Jurkat, Clone E6-1 (cell line): ENCODE measurements at regions not wholly inside any gene's neighbourhood (a gene's known extent, or its start where the extent isn't known, plus 50 kb on each side); places are given as distances from the start of the nearest gene placed in this dataset.
A peak's percentile ranks its signal among the peaks of the same experiment; 100 is the strongest.

Experiments used
- DNase-seq: peaks from one replicate; pipeline ENCODE4 v3.0.0-alpha.2; 2011; ENCODE audit warnings: low read depth, low spot score
- H3K4me3 ChIP-seq: 2 replicates; pipeline ENCODE4 v1.5.1; 2011; ENCODE audit warnings: mild to moderate bottlenecking, low read length, control low read depth, moderate library complexity

DNA sequence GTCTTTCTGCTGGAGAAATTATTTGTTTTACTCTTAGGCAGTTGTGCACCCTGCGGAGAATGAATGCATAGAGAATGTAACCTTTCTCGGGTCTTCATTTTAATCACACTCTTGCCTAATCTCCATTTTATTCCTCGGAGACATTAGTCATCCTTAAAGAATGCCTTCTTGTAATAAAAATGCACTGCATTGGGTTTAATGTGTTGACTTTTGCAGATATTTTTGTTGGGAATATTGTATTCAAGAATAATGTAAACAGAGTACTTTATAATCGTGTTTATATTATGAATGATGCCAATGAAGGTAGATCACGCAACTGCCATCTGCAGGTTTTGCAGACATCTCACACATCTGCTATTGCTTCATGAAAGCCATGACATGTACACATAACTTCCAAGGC, 1093.9 kb upstream of the CDH6 start:
- no peak for DNase-seq
- no peak overlapping the region for H3K4me3 ChIP-seq

DNA sequence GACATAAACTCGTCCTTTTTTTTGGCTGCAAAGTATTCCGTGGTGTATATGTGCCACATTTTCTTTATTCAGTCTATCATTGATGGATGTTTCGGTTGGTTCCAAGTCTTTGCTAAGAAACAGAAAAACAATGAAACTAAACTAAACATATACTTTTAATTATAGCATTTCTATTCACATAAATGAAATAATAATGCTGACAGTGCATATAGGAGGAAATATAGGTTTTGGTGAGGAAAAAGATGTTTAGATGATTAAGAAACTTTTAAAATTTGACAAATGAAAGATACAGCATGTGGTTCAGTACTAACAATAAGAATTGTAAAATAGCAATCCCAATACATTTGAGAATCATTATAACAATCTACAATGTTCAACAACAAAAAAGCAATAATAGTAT, 1094.5 kb upstream of the CDH6 start:
- DNase-seq, result no peak

DNA sequence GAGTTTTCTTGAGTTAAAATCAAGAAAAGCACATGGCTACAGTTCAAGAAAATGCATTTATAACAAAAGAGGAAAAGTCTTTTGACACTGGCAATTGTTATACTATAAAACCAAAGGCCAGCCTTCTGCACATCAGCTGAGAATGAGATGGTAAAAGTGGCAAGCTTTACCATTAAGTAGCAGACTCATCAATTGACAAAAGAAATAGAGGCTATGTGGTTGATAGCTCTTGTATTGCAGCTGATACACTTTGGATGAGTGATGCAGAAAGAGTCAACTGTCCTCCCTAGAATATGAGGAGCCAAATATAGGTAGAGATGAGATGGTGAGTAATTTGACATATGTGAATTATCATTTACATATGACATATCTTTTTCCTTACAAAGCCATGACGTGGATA, 1100.9 kb upstream of the CDH6 start:
- no peak for DNase-seq
- H3K4me3 ChIP-seq, result no peak overlapping the region

More for the DNA sequence above, 1094.5 kb upstream of the CDH6 start:
- H3K4me3 ChIP-seq, result no peak overlapping the region

DNA sequence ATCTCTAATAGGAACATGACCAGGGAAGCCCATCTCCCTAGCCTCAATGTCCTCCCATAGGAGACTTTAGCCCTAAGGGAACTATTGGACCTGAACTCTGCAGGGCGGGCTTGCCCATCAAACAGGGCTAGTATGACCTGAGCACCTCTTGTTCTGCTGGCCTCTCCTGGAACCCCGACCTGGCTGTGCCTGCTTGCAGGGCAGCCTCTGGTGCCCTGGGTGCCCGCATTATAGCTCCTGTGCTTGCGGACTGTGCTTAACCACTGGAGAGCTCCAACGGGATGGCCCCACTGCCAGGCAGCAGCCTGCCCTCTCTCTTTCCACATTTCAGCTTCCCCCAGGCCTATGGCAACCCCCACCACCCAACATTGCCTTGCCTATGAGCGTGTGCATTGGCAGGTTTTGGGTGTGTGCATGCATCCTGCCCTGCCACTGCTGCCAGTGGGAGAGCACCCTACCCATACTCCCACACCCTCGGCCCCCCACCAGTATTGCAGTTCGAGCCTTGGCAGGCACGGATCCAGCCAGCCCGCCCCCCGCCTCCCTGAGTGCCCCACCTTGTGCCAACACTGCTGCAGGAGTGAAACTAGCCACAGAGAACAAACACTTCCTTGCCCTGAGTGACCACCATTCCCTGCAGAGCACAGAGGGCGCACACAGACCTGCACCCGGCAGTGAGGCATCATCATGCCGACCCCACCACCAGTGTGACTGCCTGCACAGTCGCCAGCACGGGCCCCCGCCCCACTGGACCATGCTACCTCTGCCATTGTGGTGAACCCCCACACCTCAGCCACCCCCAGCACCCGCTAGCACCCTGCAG, 1123.8 kb upstream of the CDH6 start:
- H3K4me3 ChIP-seq, result no peak overlapping the region
- no peak for DNase-seq

DNA sequence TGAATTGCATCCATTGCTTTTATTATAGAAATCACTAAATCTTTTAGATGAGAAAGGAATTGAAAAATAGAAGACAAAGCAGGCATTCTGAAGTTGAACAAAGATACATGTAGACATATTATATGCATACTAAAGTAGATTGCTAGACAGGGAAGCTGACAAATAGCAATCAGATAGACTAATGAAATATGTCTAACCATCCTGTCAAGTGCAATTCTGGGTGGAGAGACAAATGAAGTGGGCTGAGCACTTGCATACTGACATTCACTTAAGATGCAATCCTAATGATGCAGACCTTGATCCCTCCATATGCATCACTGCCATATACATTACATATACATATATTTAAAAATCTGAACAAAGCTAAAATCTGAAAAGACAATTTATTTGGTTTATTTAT, 1130.0 kb upstream of the CDH6 start:
- no peak for DNase-seq

DNA sequence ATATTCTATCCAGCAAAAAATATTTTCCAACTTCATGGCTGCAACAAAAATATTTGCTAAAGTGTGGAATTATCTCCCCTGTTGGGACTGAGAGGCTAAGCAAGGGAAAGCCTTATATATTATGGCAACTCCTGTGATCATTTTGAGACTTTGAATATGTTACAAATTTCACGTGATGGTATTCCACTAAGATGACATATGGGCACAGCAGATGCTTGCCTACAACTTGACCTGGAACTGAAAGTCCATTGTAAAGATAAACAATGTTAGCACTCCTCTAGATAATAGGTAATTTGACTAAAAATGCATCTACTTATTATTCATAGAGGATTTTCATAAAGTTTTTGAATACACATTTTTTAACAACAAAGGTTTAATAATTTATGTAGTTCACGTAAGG, 1141.5 kb upstream of the CDH6 start:
- no peak overlapping the region for H3K4me3 ChIP-seq
- DNase-seq, result no peak

More for the DNA sequence above, 1130.0 kb upstream of the CDH6 start:
- no peak overlapping the region for H3K4me3 ChIP-seq

DNA sequence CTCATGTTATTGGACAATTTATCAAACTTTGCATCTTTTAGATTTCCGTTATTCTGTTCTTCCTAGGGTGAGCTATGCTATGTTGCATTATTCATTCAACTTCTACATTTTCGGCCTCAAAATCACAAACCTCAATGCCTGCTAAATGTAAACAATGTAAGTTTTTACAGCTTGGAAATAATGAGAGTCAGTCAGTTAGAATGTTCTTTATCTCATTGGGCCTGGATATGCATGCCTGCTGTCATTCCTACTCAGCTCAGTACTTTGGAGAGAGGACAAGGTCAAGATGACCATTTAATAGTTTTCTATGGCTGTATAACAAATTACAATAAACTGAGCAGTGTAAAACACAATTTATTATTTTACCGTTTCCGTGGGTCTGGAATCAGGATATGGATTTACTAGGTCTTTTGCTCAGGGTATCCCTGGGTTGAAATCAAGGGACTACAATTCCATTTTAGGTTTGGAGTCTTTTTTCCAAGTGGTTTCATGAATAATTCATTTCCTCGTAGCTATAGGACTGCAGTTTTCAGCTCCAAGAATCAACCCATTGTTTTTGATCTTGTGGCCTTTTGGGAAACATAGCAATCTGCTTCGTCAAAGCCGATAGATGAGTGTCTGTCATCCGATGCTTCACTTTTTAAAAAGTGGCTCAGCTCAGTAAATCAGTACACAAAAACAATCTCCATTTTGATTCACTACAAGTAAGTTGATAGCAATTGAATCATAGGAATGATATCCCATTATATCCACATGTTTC, 1143.2 kb upstream of the CDH6 start:
- no peak for DNase-seq
- no peak overlapping the region for H3K4me3 ChIP-seq

DNA sequence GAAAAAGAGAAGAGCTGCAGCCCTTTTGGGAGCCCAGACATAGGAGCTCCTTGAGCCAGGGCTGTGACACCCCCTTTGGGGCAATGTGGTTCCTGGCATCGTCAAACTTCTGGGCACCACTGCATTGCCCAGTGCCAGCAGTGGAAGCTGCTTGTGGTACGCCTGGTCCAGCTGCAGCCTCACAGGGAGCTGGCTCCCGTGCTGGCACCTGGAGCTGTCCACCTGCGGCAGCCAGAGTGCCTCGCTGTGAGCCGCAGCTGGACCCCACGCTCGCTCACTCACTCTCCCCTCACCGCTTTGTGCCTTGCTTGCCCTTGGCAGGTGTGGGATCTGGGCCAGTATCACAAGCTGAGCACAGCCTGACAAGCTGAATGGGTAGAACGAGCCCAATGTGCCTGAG, 1150.8 kb upstream of the CDH6 start:
- no peak overlapping the region for H3K4me3 ChIP-seq
- DNase-seq, result no peak

DNA sequence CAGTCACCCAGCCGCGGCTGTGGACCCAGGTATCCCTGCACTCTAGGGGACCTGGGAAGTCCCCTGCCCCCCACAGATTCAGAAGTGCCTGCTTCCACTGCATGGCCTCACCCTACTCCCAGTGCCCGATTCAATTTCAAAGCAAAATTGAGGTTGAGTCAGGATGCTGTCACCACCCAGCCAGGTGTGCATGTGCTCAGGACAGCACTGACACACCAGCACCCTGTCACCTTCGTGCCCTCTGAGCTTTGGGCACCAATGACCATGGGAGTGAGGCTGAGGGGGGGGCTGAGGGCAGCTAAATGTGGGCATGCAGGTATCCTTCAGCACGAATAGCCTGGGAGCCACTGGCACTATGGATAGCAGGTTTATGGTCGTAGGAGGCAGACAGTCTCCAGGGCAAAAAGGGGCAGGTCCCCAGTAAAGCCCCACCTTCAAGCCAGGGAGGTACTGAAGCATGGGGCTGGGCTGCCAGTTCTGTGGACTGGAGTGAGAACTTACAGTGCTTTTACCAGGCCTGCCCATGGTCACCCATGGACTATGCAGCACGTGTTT, 1151.6 kb upstream of the CDH6 start:
- no peak for DNase-seq

DNA sequence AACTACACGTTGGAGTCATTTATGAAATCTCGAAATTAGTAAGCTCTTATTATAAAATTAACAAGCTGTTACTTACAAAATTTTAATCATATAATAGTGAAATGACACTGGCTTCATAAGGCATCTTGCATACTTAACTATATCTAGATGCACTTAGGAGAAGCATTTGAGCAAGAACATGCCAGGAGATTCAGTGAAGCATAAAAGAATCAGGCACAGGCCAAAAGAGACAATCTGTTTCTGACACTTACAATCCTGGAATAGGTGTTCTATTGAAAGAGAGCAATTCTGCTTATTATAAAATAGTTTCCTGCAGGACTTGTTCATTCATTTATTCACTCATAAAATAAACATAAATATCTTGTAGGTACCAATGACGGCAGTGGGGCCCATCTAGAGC, 1152.2 kb upstream of the CDH6 start:
- DNase-seq, result no peak
- H3K4me3 ChIP-seq, result no peak overlapping the region

More for the DNA sequence above, 1151.6 kb upstream of the CDH6 start:
- no peak overlapping the region for H3K4me3 ChIP-seq

DNA sequence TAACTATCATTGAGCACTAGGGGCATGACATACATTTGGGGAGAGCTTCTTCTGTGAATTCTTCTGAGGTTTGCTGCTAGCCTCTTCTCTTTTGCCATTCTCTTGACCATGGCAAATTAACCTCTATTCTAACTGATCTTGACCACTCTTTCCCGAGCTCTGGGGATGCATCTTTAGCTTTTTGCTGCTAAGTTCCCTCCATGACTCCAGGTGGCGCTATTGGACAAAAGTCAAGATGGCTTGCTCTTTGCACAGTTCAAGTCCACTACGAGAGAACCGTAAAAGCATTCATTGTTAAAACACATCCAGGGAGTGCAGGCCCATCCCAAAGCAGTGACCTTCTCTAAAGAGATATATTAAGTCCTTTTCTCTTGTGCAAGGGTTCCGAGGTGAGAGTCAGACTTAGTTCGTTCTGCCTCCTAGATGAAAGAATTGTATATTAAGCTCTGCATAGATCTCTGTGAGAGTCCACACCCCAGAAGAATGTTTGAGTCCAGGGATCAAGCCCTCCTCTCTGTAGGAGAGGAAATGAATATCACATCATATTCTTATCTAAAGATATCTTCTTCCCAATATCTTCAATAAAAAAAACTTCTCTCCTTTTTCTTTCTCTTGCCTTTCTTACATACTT, 1152.9 kb upstream of the CDH6 start:
- DNase-seq, result peak; percentile 52
- 0 out of 2 replicates have a peak overlapping the region, but pooled peaks have one; percentile 9 for H3K4me3 ChIP-seq

DNA sequence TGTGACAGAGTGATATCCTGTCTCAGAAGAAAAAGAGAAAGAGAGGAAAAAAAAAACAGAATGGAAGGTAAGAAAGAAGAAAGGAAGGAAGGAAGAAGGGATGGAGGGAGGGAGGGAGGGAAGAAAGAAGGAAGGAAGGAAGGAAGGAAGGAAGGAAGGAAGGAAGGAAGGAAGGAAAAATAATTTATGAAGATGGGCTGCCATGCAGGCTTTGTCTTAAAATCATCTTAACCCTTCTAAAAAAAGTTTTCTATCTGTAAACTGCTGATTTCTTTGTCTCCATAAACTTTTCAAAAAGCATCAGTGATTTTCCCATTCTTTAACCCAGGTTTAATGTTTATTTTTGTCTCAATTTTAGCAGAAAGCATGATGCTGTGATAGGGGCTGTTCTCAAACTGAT, 1154.1 kb upstream of the CDH6 start:
- H3K4me3 ChIP-seq, result no peak overlapping the region
- DNase-seq, result no peak

DNA sequence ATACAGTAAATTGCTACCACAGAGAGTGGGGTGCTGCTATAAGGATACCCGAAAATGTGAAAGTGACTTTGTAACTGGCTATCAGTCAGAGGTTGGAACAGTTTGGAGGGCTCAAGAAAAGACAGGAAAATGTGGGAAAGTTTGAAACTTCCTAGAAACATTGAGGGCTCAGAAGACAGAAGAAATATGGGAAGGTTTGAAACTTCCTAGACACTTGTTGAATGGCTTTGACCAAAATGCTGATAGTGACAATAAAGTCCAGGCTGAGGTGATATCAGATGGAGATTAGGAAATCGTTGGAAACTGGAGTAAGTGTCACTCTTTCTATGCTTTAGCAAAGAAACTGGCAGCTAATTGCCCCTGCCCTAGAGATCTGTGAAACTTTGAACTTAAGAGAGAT, 1158.6 kb upstream of the CDH6 start:
- H3K4me3 ChIP-seq, result no peak overlapping the region
- no peak for DNase-seq

DNA sequence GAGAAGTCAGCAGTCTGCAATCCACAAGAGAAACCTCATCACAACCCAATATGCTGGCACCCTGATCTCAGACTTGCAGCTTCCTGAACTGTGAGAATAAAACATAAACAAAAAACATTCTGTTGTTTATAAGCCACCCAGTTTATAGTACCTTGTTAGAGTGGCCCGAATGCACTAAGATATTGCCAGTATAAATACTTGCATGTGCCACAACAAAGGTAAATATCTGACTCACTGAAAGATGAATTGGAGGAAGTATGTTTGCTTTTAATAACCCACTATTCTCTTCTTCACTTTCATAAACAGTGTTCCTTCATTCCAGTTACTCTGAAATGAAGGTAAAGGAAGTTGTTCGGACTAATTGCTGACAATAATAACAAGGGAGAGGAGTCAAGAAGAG, 1163.4 kb upstream of the CDH6 start:
- H3K4me3 ChIP-seq, result no peak overlapping the region
- no peak for DNase-seq

DNA sequence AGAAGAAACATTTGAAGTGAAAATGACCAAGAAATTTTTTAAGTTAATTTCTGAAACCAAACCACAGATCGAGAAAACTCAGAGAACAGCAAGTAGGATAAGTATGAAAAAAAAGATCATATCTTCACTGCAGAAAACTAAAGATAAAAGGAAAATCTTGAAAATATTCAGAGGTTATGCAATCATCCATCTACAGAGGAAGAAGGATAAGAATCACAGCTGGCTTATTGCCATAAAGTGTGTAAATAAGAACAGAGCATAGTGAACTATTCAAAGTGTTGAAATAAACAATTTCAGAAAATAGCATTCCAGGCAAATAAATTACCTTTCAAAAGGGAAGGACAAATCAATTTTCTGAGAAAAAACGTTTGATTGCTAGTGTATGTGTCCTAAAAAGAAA, 1191.7 kb upstream of the CDH6 start:
- H3K4me3 ChIP-seq, result no peak overlapping the region
- DNase-seq, result no peak

DNA sequence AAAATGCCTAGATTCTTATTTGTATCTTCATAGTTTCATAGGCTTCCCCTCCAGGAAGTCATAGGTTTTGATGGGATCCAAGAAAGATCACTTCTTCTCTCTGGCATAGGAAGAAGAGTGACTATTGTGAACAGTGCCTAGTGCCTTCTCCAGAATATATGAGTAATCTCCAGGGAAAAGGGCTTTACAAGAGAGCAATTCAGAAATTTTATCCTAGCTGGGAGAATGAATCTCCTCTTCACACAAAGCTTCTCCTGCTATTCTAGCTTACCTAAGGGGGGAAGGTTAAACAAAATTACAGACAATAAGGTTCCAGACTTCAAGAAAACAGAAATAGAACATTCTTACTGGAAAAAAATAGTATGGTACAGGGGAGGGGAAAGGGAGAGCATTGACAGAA, 1193.3 kb upstream of the CDH6 start:
- no peak for DNase-seq
- no peak overlapping the region for H3K4me3 ChIP-seq

DNA sequence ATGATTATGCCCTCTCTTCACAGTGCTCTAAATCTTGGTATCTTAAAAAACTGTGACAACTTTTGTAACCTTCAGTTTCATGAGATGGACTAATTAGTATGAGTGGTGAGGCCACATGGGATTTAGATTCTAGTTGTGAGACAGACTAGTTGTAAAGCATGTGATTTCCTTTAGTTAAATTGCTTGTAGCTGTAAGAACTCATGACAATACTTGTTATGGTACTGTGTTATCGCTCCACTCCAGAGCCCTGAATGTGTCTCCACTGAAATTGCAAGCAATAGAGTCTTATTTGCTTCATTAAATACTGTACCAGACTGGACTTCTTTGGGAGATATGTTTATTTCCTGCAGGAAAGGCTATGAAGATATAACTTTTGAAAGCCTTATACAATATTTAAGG, 1198.3 kb upstream of the CDH6 start:
- H3K4me3 ChIP-seq, result no peak overlapping the region
- DNase-seq, result no peak

DNA sequence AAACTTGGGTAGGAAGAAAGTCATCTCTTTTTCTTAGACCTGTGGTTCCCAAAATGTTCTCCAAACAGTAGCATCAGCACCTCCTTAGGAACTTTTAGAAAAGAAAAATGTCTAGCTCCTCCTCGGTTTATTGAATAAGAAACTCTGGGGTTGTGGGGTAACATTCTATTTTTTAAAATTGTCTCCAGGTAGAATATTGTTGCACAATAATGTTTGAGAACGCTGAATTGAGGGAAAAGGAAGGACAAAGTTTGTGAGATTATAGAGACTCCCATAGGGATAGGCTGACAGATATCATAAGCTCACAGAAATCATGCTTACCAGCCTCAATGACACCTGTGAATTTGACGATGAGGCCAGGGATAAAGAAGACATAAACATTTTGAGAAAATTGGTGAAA, 1199.0 kb upstream of the CDH6 start:
- DNase-seq, result no peak
- H3K4me3 ChIP-seq, result no peak overlapping the region

DNA sequence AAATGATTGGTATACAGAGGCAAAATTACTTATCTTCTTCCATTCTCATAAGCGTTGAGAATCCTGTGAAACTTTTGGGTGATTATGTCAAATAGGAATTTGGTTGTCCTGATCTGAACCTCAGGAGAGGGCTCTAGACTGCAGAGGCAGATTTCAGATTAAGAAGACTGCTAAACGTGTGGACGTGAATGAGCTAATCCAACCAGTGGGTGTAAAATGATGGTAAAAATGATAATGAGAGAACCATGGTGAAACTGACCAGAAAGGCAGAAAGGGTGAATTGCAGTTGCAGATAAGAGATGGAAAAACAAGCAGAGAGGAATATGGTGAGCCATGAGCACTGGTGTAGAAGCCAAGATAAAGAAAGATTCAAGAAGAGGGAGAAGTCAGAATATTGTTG, 1200.2 kb upstream of the CDH6 start:
- DNase-seq, result no peak
- no peak overlapping the region for H3K4me3 ChIP-seq

DNA sequence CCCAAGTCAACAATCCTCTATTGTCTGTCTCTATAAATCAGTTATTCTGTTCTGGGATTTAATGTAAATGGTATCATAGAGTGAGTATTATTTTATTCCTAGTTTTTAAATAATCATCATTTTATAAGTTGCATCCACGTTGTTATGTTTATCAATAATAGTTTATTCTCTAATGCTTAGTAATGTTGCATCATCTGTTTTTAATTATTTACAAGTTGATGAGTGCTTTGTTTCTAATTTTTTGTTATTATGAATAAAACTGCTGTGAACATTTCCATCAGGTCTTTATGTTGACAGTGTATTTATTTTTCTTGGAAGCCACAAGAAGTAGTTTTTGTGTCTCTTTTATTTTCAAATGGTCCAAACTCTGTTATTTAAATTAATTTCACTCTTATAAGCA, 1201.2 kb upstream of the CDH6 start:
- DNase-seq, result no peak
- H3K4me3 ChIP-seq, result no peak overlapping the region
